NCI-H446 (cell line): ENCODE measurements at regions not wholly inside any gene's neighbourhood (a gene's known extent, or its start where the extent isn't known, plus 50 kb on each side); places are given as distances from the start of the nearest gene placed in this dataset.
"Not testable (repeated sequence)": the region's sequence is repeated elsewhere in the genome, so short reads cannot be mapped to it uniquely, and the experiment has no call there.

Experiments
- DNase-seq, 2 experiments: peaks; one replicate each; lab custom pipeline; 2025; lab: John Stamatoyannopoulos, UW

- DNase-seq = no peak
Measured at GRCh38 chr4:23085249-23085568, 392.5 kb downstream of the GBA3 start.

- no peak for DNase-seq
Measured at GRCh38 chr4:23084559-23085248, 392.0 kb downstream of the GBA3 start.

GRCh38 chr4:23083391-23083790 is 390.7 kb downstream of the GBA3 start:
- DNase-seq = no peak

GRCh38 chr4:23080171-23080570 is 387.4 kb downstream of the GBA3 start:
- not testable (repeated sequence) for DNase-seq

- DNase-seq = no peak
Measured at GRCh38 chr4:23070848-23071570, 378.3 kb downstream of the GBA3 start.

GRCh38 chr4:23068756-23069155 is 376.0 kb downstream of the GBA3 start:
- no peak for DNase-seq

GRCh38 chr4:23068287-23068686 is 375.6 kb downstream of the GBA3 start:
- no peak for DNase-seq

GRCh38 chr4:23062188-23062587 is 369.5 kb downstream of the GBA3 start:
- DNase-seq = no peak

GRCh38 chr4:23061431-23061830 is 368.7 kb downstream of the GBA3 start:
- no peak for DNase-seq

GRCh38 chr4:23060776-23061175 is 368.0 kb downstream of the GBA3 start:
- no peak for DNase-seq

GRCh38 chr4:23058165-23058776 is 365.5 kb downstream of the GBA3 start:
- DNase-seq = no peak

GRCh38 chr4:23041501-23041900 is 348.8 kb downstream of the GBA3 start:
- no peak for DNase-seq

GRCh38 chr4:23040539-23040938 is 347.8 kb downstream of the GBA3 start:
- no peak for DNase-seq

GRCh38 chr4:23039818-23040217 is 347.1 kb downstream of the GBA3 start:
- no peak for DNase-seq

GRCh38 chr4:23038626-23039491 is 346.1 kb downstream of the GBA3 start:
- no peak for DNase-seq

GRCh38 chr4:23036921-23037495 is 344.3 kb downstream of the GBA3 start:
- DNase-seq = no peak

GRCh38 chr4:23036503-23036902 is 343.8 kb downstream of the GBA3 start:
- no peak for DNase-seq

- no peak for DNase-seq
Measured at GRCh38 chr4:23035521-23036056, 342.9 kb downstream of the GBA3 start.

GRCh38 chr4:23034731-23035130 is 342.0 kb downstream of the GBA3 start:
- DNase-seq = no peak

- no peak for DNase-seq
Measured at GRCh38 chr4:23033796-23034195, 341.1 kb downstream of the GBA3 start.

- DNase-seq = no peak
Measured at GRCh38 chr4:23028875-23029274, 336.1 kb downstream of the GBA3 start.

GRCh38 chr4:23023666-23024065 is 330.9 kb downstream of the GBA3 start:
- DNase-seq = no peak
